NCI-H345 (cell line): ENCODE measurements at regions not wholly inside any gene's neighbourhood (a gene's known extent, or its start where the extent isn't known, plus 50 kb on each side); places are given as distances from the start of the nearest gene placed in this dataset.

ENCODE experiments used
- DNase-seq: peaks from one replicate; lab custom pipeline; 2025; lab: John Stamatoyannopoulos, UW

- no peak for DNase-seq
These were observed 186.5 kb upstream of the LHX5 start for GRCh38 chr12:113658006-113658655.

- no peak for DNase-seq
These were observed 184.2 kb upstream of the LHX5 start for GRCh38 chr12:113655919-113656318.

- no peak for DNase-seq
These were observed 183.8 kb upstream of the LHX5 start for GRCh38 chr12:113655479-113655878.

GRCh38 chr12:113651662-113652061, 180.0 kb upstream of the LHX5 start:
- no peak for DNase-seq

- DNase-seq = no peak
These were observed 178.8 kb upstream of the LHX5 start for GRCh38 chr12:113650476-113650875.

- DNase-seq = no peak
These were observed 177.7 kb upstream of the LHX5 start for GRCh38 chr12:113649256-113649830.

GRCh38 chr12:113647048-113647447, 175.4 kb upstream of the LHX5 start:
- DNase-seq = no peak

- DNase-seq = no peak
These were observed 173.9 kb upstream of the LHX5 start for GRCh38 chr12:113645603-113646002.

- DNase-seq = no peak
These were observed 173.5 kb upstream of the LHX5 start for GRCh38 chr12:113645183-113645582.

- DNase-seq = no peak
These were observed 171.7 kb upstream of the LHX5 start for GRCh38 chr12:113643177-113643974.

- no peak for DNase-seq
These were observed 171.0 kb upstream of the LHX5 start for GRCh38 chr12:113642672-113643071.

GRCh38 chr12:113642216-113642615, 170.5 kb upstream of the LHX5 start:
- no peak for DNase-seq

GRCh38 chr12:113641426-113642030, 169.9 kb upstream of the LHX5 start:
- DNase-seq = no peak

- DNase-seq = no peak
These were observed 169.2 kb upstream of the LHX5 start for GRCh38 chr12:113640837-113641236.

- no peak for DNase-seq
These were observed 167.8 kb upstream of the LHX5 start for GRCh38 chr12:113639474-113639873.

- DNase-seq = no peak
These were observed 166.7 kb upstream of the LHX5 start for GRCh38 chr12:113638460-113638775.

- no peak for DNase-seq
These were observed 163.3 kb upstream of the LHX5 start for GRCh38 chr12:113634982-113635381.

GRCh38 chr12:113634474-113634873, 162.8 kb upstream of the LHX5 start:
- DNase-seq = no peak

GRCh38 chr12:113633678-113634332, 162.1 kb upstream of the LHX5 start:
- DNase-seq = no peak

- DNase-seq = no peak
These were observed 159.0 kb upstream of the LHX5 start for GRCh38 chr12:113630625-113631024.

- no peak for DNase-seq
These were observed 153.8 kb upstream of the LHX5 start for GRCh38 chr12:113625499-113625898.

GRCh38 chr12:113622410-113622809, 150.7 kb upstream of the LHX5 start:
- no peak for DNase-seq
